ENCODE measurements at regions not wholly inside any gene's neighbourhood (a gene's known extent, or its start where the extent isn't known, plus 50 kb on each side); places are given as distances from the start of the nearest gene placed in this dataset.

DNA sequence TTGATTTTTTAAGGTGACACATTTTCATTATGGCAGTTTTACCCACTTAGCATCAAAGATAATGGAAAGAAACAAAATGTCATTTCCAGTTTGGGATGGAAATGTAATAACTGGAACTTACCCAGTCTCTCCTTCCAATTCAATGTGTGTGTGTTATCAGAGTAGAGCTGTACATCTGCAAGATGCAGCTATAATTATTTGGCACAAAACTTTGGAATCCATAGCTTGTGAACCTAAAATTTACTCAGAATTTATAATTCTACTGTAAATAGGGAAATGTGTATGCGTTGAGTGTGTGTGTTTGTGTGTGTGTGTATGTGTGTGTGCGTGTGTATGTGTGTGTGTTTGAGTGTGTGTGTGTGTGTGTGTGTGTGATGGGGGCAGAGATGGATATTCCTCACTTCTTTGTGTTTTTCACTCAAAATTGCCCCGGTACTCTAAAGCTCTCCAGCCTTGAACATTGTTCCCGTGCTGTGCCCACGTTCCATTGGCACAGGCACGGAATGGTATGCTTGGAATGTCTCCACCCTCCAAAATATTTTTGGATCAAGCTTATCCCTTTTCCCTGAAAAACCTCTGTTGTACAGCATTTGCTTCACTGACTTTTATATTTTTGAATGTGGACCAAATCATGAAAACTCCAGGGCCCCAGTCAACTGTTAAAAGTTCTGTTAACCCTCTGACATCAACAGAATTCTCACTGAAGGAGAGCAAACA is 150.2 kb upstream of the BMP4 start:
- Histone ChIP-seq H3K9me3 (no peaks in the 10 kb centered on the region), H3K4me1 (peaks cover 0 to 9% (median 3%) of the 10 kb centered on the region in 4 donors), H3K27me3 (no peaks in the 10 kb centered on the region), H3K4me3 (no peak overlapping the region), H3K27ac (peak overlapping the region in 1 of 4 donors; percentile 44), H3K36me3 (no peaks in the 10 kb centered on the region)
- 81 to 91% methylated on average over 6 of the region's 6 CpGs for WGBS, 2 donors
- TF ChIP-seq EP300 (IDR thresholded peaks at IDR 0.05) (no peak), POLR2AphosphoS5 (IDR thresholded peaks at IDR 0.05) (no peak), POLR2A (IDR thresholded peaks at IDR 0.05) (no peak)
- TF ChIP-seq, protein P1, sequence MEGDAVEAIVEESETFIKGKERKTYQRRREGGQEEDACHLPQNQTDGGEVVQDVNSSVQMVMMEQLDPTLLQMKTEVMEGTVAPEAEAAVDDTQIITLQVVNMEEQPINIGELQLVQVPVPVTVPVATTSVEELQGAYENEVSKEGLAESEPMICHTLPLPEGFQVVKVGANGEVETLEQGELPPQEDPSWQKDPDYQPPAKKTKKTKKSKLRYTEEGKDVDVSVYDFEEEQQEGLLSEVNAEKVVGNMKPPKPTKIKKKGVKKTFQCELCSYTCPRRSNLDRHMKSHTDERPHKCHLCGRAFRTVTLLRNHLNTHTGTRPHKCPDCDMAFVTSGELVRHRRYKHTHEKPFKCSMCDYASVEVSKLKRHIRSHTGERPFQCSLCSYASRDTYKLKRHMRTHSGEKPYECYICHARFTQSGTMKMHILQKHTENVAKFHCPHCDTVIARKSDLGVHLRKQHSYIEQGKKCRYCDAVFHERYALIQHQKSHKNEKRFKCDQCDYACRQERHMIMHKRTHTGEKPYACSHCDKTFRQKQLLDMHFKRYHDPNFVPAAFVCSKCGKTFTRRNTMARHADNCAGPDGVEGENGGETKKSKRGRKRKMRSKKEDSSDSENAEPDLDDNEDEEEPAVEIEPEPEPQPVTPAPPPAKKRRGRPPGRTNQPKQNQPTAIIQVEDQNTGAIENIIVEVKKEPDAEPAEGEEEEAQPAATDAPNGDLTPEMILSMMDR (IDR thresholded peaks at IDR 0.05) = no peak
- DNase-seq = no peak
- intact Hi-C loops (cut with DNase I) = no loop called here

DNA sequence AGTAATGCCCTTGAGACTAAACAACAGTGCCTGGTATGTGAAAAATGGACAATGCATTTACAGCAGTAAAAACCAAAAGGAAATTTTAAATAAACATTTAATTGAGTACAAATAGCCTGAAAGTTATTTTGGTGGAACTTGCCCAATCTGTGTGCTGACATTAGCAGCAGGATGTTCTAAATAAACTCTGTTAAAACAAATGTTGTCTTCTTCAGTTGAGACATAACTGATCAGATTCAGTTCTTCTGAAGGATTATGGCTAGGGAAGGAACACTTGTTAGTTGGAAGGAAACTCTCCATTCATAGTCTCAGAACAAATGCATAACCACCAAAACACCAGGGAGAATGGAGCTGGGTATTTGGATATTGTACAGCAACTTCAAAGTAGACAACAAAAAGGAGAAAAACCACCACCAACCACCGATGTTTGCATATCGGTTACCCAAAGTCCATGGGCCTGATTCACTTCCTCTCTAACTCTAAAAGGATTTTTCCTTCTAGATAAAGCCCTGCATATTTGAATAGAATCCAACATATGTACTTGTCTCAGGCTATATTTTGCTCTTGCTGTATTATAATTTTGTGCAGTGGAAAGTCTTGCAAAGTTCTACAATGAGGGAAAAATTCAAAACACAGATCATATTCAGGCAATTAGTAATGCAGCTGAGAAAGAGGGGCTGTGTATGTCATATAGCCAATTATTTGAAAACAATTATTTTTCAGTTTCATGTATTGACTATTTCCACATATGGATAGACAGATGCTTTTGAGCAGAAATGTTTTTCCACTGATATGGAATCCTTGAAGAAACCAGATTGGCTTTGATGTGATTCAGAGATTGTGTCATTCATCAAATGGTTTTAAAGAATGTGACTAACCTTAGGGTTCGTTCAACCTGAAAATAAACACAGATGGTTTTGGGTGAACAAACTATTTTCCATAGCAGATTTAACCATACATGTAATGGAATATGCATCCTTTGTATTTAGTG is 152.2 kb upstream of the BMP4 start:
- no peak for DNase-seq
- intact Hi-C loops (cut with DNase I) = no loop called here
- H3K4me3 ChIP-seq = no peak overlapping the region
- H3K36me3 ChIP-seq = no peaks in the 10 kb centered on the region
- TF ChIP-seq, protein P1 (IDR thresholded peaks at IDR 0.05) = no peak
- TF ChIP-seq POLR2AphosphoS5 (IDR thresholded peaks at IDR 0.05) = no peak
- TF ChIP-seq POLR2A (IDR thresholded peaks at IDR 0.05) = no peak
- TF ChIP-seq EP300 (IDR thresholded peaks at IDR 0.05) = no peak
- peaks cover 0 to 9% (median 3%) of the 10 kb centered on the region in 4 donors for H3K4me1 ChIP-seq
- H3K27ac ChIP-seq = no peak overlapping the region
- 73 to 74% methylated on average over 3 of the region's 3 CpGs for WGBS, 2 donors
- no peaks in the 10 kb centered on the region for H3K27me3 ChIP-seq
- no peaks in the 10 kb centered on the region for H3K9me3 ChIP-seq

DNA sequence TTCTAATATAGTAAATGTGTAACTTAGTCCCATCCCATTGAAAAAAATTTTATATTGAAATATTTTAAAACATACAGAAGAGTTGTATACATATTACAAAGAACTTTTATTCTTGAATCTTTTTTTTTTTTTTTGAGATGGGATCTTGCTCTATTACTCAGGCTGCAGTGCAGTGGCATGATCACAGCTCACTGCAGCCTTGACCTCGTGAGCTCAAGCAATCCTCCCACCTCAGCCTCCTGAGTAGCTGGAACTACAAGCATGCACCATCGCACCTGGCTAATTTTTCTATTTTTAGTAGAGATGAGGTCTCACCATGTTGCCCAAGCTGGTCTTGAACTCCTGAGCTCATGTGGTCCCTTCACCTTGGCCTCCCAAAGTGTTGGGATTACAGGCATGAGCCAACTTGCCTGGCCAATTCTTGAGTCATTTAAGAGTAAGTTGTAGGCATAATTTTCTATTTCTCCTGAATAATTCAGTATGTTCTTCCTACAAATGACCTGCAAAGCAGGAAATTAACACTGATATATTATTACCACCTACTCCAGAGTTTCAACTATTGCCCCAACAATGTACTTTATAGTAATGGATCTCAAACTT is 153.0 kb upstream of the BMP4 start:
- H3K27me3 ChIP-seq = no peaks in the 10 kb centered on the region
- H3K36me3 ChIP-seq = no peaks in the 10 kb centered on the region
- H3K4me1 ChIP-seq = peaks cover 0 to 9% (median 3%) of the 10 kb centered on the region in 4 donors
- no peak for DNase-seq
- H3K27ac ChIP-seq = no peak overlapping the region
- intact Hi-C loops (cut with DNase I) = no loop called here
- no peaks in the 10 kb centered on the region for H3K9me3 ChIP-seq
- H3K4me3 ChIP-seq = no peak overlapping the region
- TF ChIP-seq POLR2AphosphoS5 (IDR thresholded peaks at IDR 0.05) (no peak), EP300 (IDR thresholded peaks at IDR 0.05) (no peak), POLR2A (IDR thresholded peaks at IDR 0.05) (no peak)
- TF ChIP-seq, protein P1 (IDR thresholded peaks at IDR 0.05) = no peak
- WGBS, 2 donors = 91 to 92% methylated on average over 2 of the region's 2 CpGs

DNA sequence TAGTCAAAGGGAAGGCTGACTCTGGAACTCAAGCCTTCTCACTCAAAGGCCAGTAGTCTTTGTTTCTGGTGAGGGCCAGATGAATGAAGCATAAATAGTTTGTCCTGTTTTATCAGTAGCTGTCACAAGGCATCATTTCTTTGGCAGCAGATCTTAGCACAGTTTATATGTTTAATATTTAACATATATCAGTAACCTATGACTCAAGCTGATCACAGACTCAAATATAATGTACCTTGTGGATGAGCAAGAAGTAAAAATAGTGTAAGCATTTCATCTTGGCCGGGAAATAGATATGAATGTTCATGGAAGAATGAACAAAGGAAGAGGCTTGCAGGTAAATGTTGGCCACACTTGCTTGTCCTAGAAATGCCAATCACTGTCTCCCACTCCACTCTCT is 158.3 kb upstream of the BMP4 start:
- no peak overlapping the region for H3K27ac ChIP-seq
- WGBS, 2 donors = 54 to 89% methylated on average over 1 of the region's 1 CpG
- H3K4me1 ChIP-seq = no peaks in the 10 kb centered on the region
- H3K27me3 ChIP-seq = no peaks in the 10 kb centered on the region
- H3K9me3 ChIP-seq = no peaks in the 10 kb centered on the region
- no peaks in the 10 kb centered on the region for H3K36me3 ChIP-seq
- no peak overlapping the region for H3K4me3 ChIP-seq
- intact Hi-C loops (cut with DNase I) = no loop called here
- TF ChIP-seq EP300 (IDR thresholded peaks at IDR 0.05) = no peak
- TF ChIP-seq POLR2AphosphoS5 (IDR thresholded peaks at IDR 0.05) = no peak
- TF ChIP-seq POLR2A (IDR thresholded peaks at IDR 0.05) = no peak
- TF ChIP-seq, protein P1 (IDR thresholded peaks at IDR 0.05) = no peak
- no peak for DNase-seq
